K562 (cell line): ENCODE measurements at regions not wholly inside any gene's neighbourhood (a gene's known extent, or its start where the extent isn't known, plus 50 kb on each side); places are given as distances from the start of the nearest gene placed in this dataset.

Experiments used
- GABPA ChIP-seq: fragments of 200-800 bp; sonication (Bioruptor generic); conservative IDR thresholded peaks from 2 replicates; pipeline ENCODE4 v1.6.1; 2016; ENCODE audit warnings: low read depth, missing genetic modification characterization, missing compliant biosample characterization
- HNRNPL ChIP-seq: fragments of 200-400 bp; formaldehyde crosslinking; IDR thresholded peaks from 2 replicates; pipeline ENCODE4 v1.6.1; 2017; ENCODE audit warnings: low read depth, mild to moderate bottlenecking, low read length
- JUN ChIP-seq, 2 experiments: sonication (generic) in 1 of 2; formaldehyde crosslinking in 1 of 2; IDR thresholded peaks; 2 replicates each; pipeline versions ENCODE4 v1.6.1 to v1.8.0; 2012 to 2022; ENCODE audit warnings: borderline replicate concordance in 2 of 2, mild to moderate bottlenecking in 2 of 2, improper control_type of control experiment in 1 of 2, low read depth in 1 of 2, low read length in 1 of 2, missing genetic modification reagents in 1 of 2
- KLF13 ChIP-seq: fragments of 450-650 bp; IDR thresholded peaks from 2 replicates; pipeline ENCODE4 v1.6.1; 2016; ENCODE audit warnings: missing genetic modification characterization, low read depth, mild to moderate bottlenecking, missing compliant biosample characterization, moderate library complexity, borderline replicate concordance
- MTA1 ChIP-seq: fragments of 450-650 bp; IDR thresholded peaks from 2 replicates; pipeline ENCODE4 v1.6.1; 2017; ENCODE audit warnings: borderline replicate concordance
- NFXL1 ChIP-seq: fragments of 450-650 bp; formaldehyde crosslinking; IDR thresholded peaks from 2 replicates; pipeline ENCODE4 v1.4.0; 2021; ENCODE audit warnings: mild to moderate bottlenecking
- RBFOX2 ChIP-seq: fragments of 200-400 bp; formaldehyde crosslinking; IDR thresholded peaks from 2 replicates; pipeline ENCODE4 v1.6.1; 2017; ENCODE audit warnings: low read depth, mild to moderate bottlenecking, low read length, moderate library complexity
- SMARCA5 ChIP-seq: fragments of 450-650 bp; IDR thresholded peaks from 2 replicates; pipeline ENCODE4 v1.6.1; 2016
- STAT5B ChIP-seq: fragments of 250-450 bp; sonication (Bioruptor Pico); IDR thresholded peaks from 2 replicates; pipeline ENCODE4 v1.8.0; 2021; ENCODE audit warnings: mild to moderate bottlenecking, inconsistent platforms
- TAL1 ChIP-seq: fragments of 450-650 bp; IDR thresholded peaks from 2 replicates; pipeline ENCODE4 v1.6.1; 2016; ENCODE audit warnings: mild to moderate bottlenecking
- ZNF212 ChIP-seq: fragments of 450-650 bp; formaldehyde crosslinking; IDR thresholded peaks from 2 replicates; pipeline ENCODE4 v1.4.0; 2020; ENCODE audit warnings: mild to moderate bottlenecking
- TF ChIP-seq, protein P1 (sequence below), 3 experiments: fragments of 200-800 bp in 1 of 3; sonication (Bioruptor generic) in 1 of 3; sonication (generic) in 1 of 3; formaldehyde crosslinking in 1 of 3; IDR thresholded peaks; 2 replicates each; pipeline versions ENCODE4 v1.6.1 to v1.8.0; 2016 to 2022; ENCODE audit warnings: mild to moderate bottlenecking in 2 of 3, missing compliant biosample characterization in 2 of 3, missing genetic modification characterization in 2 of 3, missing genetic modification reagents in 1 of 3
- TF ChIP-seq, protein P2 (sequence below), 2 experiments: fragments of 450-650 bp; conservative IDR thresholded peaks; 2 replicates each; pipeline ENCODE4 v1.6.1; 2017; ENCODE audit warnings: mild to moderate bottlenecking in 2 of 2, moderate library complexity in 2 of 2
- TF ChIP-seq, protein P3 (sequence below): fragments of 450-650 bp; formaldehyde crosslinking; IDR thresholded peaks from 2 replicates; pipeline ENCODE4 v1.4.0; 2020; ENCODE audit warnings: mild to moderate bottlenecking, moderate library complexity
- TF ChIP-seq, protein P4 (sequence below), 2 experiments: fragments of 450-650 bp in 1 of 2; sonication (generic) in 1 of 2; formaldehyde crosslinking in 1 of 2; IDR thresholded peaks in 1 of 2; conservative IDR thresholded peaks in 1 of 2; 2 replicates each; pipeline versions ENCODE4 v1.6.1 to v1.8.1; 2016 to 2023; ENCODE audit warnings: mild to moderate bottlenecking in 2 of 2, moderate library complexity in 2 of 2, inconsistent platforms in 1 of 2, missing genetic modification reagents in 1 of 2
- TF ChIP-seq, protein P5 (sequence below): sonication (generic); formaldehyde crosslinking; IDR thresholded peaks from 2 replicates; pipeline ENCODE4 v1.8.0; 2022; ENCODE audit warnings: missing genetic modification reagents, mild to moderate bottlenecking, borderline replicate concordance
- TF ChIP-seq, protein P6 (sequence below): fragments of 200-800 bp; sonication (Bioruptor generic); IDR thresholded peaks from 2 replicates; pipeline ENCODE4 v1.6.1; 2017; ENCODE audit warnings: missing genetic modification characterization, missing compliant biosample characterization

DNA sequence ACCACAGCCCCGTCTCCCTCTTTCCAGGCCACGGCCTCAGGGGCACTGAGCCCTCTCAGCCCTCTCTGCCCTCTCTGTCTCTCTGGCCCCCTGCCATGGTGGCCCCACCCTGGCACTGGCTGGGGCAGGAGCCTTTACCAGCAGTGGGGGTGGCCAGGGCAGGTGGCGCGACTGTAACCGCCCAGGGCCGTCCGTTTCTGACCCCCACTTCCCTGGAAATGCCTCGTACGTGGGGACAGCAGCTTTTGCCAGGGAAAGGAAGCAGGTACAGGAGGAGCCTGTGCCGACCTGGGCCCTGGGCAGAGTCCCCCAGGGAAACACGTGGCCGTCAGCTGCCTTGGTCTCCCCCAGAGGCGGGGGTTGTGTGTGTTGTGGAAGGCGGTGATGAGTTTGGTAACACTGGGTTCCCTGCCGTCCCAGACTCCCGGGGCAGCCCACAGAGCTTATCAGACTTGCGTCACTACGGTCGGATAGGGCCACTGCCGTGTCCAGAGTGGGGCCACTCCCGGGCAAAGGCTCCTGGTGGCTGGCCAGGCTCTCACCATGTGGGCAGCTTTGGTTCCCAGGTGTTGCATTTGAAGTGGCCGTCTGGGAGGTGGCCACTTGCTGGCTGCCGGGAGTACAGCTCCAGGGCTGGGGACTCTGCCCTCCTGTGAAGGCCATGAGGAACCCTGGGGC is 249.3 kb upstream of the CIBAR2 start (continued):
- TF ChIP-seq, protein P1, sequence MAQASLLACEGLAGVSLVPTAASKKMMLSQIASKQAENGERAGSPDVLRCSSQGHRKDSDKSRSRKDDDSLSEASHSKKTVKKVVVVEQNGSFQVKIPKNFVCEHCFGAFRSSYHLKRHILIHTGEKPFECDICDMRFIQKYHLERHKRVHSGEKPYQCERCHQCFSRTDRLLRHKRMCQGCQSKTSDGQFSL (CRISPR knock-in tag; IDR thresholded peaks at IDR 0.05) = no peak
- TF ChIP-seq, protein P1 (tag; IDR thresholded peaks at IDR 0.05) = no peak
- TF ChIP-seq, protein P2, sequence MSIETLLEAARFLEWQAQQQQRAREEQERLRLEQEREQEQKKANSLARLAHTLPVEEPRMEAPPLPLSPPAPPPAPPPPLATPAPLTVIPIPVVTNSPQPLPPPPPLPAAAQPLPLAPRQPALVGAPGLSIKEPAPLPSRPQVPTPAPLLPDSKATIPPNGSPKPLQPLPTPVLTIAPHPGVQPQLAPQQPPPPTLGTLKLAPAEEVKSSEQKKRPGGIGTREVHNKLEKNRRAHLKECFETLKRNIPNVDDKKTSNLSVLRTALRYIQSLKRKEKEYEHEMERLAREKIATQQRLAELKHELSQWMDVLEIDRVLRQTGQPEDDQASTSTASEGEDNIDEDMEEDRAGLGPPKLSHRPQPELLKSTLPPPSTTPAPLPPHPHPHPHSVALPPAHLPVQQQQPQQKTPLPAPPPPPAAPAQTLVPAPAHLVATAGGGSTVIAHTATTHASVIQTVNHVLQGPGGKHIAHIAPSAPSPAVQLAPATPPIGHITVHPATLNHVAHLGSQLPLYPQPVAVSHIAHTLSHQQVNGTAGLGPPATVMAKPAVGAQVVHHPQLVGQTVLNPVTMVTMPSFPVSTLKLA (conservative IDR thresholded peaks at IDR 0.05) = no peak
- no peak for TF ChIP-seq KLF13
- TF ChIP-seq, protein P3, sequence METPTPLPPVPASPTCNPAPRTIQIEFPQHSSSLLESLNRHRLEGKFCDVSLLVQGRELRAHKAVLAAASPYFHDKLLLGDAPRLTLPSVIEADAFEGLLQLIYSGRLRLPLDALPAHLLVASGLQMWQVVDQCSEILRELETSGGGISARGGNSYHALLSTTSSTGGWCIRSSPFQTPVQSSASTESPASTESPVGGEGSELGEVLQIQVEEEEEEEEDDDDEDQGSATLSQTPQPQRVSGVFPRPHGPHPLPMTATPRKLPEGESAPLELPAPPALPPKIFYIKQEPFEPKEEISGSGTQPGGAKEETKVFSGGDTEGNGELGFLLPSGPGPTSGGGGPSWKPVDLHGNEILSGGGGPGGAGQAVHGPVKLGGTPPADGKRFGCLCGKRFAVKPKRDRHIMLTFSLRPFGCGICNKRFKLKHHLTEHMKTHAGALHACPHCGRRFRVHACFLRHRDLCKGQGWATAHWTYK (CRISPR knock-in tag) = no peak
- no peak for TF ChIP-seq HNRNPL
- no peak for TF ChIP-seq MTA1
- TF ChIP-seq RBFOX2 = no peak
- TF ChIP-seq, protein P4, sequence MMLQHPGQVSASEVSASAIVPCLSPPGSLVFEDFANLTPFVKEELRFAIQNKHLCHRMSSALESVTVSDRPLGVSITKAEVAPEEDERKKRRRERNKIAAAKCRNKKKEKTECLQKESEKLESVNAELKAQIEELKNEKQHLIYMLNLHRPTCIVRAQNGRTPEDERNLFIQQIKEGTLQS (IDR thresholded peaks at IDR 0.05) = peak; percentile 41; the same call in 1 of the 2 replicates
- TF ChIP-seq, protein P4 (CRISPR knock-in tag; conservative IDR thresholded peaks at IDR 0.05) = no peak
- TF ChIP-seq, protein P5, sequence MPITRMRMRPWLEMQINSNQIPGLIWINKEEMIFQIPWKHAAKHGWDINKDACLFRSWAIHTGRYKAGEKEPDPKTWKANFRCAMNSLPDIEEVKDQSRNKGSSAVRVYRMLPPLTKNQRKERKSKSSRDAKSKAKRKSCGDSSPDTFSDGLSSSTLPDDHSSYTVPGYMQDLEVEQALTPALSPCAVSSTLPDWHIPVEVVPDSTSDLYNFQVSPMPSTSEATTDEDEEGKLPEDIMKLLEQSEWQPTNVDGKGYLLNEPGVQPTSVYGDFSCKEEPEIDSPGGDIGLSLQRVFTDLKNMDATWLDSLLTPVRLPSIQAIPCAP (CRISPR knock-in tag) = no peak
- TF ChIP-seq STAT5B = no peak
- no peak for TF ChIP-seq TAL1
- TF ChIP-seq SMARCA5 = no peak
- no peak for TF ChIP-seq JUN (IDR thresholded peaks at IDR 0.05; ENCODE audit: borderline replicate concordance, low read depth, low read length)
- TF ChIP-seq JUN (CRISPR knock-in tag; IDR thresholded peaks at IDR 0.05; ENCODE audit: borderline replicate concordance) = no peak
- TF ChIP-seq, protein P6, sequence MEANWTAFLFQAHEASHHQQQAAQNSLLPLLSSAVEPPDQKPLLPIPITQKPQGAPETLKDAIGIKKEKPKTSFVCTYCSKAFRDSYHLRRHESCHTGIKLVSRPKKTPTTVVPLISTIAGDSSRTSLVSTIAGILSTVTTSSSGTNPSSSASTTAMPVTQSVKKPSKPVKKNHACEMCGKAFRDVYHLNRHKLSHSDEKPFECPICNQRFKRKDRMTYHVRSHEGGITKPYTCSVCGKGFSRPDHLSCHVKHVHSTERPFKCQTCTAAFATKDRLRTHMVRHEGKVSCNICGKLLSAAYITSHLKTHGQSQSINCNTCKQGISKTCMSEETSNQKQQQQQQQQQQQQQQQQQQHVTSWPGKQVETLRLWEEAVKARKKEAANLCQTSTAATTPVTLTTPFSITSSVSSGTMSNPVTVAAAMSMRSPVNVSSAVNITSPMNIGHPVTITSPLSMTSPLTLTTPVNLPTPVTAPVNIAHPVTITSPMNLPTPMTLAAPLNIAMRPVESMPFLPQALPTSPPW (CRISPR knock-in tag) = no peak
- TF ChIP-seq NFXL1 (CRISPR knock-in tag) = 0 out of 2 replicates have a peak, but pooled peaks have one; percentile 49
- no peak for TF ChIP-seq ZNF212 (CRISPR knock-in tag)
- TF ChIP-seq GABPA (tag) = no peak
